ENCODE measurements at regions not wholly inside any gene's neighbourhood (a gene's known extent, or its start where the extent isn't known, plus 50 kb on each side); places are given as distances from the start of the nearest gene placed in this dataset.

DNA sequence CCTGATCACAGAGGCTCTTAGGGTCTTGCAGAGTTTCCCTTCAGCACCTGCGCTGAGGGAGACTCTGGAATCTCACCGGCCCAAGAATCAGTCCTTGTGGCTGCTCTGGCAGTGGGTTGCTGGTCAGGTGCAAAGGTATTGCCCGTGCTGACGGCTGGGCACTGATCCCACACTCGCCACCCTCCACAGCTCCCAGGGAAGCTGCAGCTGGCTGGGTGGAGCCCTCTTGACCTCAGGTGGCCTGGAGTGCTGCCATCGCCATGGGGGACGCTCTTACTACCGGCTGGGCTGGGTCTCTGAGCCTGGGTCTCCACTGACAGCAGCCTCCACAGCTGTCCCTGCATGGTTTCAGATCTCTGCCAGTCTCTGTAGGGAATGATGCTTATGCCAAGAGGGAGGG lies 52.6 kb upstream of the EPHB3 start:
- DNase-seq (ENCODE audit: low spot score), result no peak

DNA sequence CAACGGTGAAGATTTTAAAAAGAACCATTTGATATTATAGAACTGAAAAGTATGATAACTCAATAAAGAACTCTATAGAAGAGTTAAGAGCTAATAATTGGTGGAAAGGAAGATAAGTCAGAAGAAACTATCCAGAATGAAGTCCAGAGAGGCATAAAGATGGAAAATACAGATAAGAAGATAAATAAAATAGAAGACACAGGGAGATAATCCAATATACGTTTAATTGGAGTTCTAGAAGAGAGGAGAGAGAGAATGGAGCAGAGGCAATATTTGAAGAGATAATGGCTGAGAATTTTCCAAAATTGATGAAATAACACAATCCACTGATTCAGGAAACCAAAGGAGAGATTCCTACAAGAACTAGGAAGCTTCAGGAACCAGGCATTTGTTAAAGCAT lies 49.8 kb upstream of the EPHB3 start:
- no peak for DNase-seq (ENCODE audit: low spot score)

Measured in mucosa of gallbladder (tissue), 1 donor.